HEK293 (cell line): ENCODE measurements at regions not wholly inside any gene's neighbourhood (a gene's known extent, or its start where the extent isn't known, plus 50 kb on each side); places are given as distances from the start of the nearest gene placed in this dataset.

Experiments
- CTCF ChIA-PET: fragments of 350-600 bp; formaldehyde crosslinking; extraction: SDS; loops from one replicate; lab custom pipeline; 2021; ENCODE audit warnings: antibody characterized with exemption; lab: Yijun Ruan, JAX
- POLR2A ChIA-PET: fragments of 300-600 bp; formaldehyde crosslinking; extraction: SDS; loops from one replicate; lab custom pipeline; 2020; ENCODE audit warnings: antibody characterized with exemption, inconsistent platforms; lab: Yijun Ruan, JAX
- H3K27ac ChIP-seq: fragments of 200-500 bp; sonication (Bioruptor generic); 2 replicates; pipeline ENCODE4 v1.5.1; 2014; ENCODE audit warnings: low read depth, low read length, control low read depth, inconsistent platforms; ENCODE audit errors: extremely low read depth
- H3K36me3 ChIP-seq, 2 experiments: fragments of 200-500 bp in 1 of 2; sonication (Bioruptor generic) in 1 of 2; 1 replicate in 1 of 2; 2 replicates in 1 of 2; pipeline ENCODE4 v1.5.1; 2014 to 2017; ENCODE audit warnings: inconsistent platforms in 2 of 2, low read length in 2 of 2; ENCODE audit not compliant: control insufficient read depth in 2 of 2, insufficient read depth in 1 of 2
- H3K4me1 ChIP-seq: fragments of 200-500 bp; sonication (Bioruptor generic); 2 replicates; pipeline ENCODE4 v1.5.1; 2014; ENCODE audit warnings: mild to moderate bottlenecking, low read length, inconsistent platforms; ENCODE audit not compliant: control insufficient read depth, insufficient read depth
- H3K4me3 ChIP-seq: 2 replicates; pipeline ENCODE4 v1.5.1; 2011; ENCODE audit warnings: low read depth, mild to moderate bottlenecking, control low read depth, low read length, moderate library complexity
- H3K9me3 ChIP-seq: fragments of 200-500 bp; sonication (Bioruptor generic); 2 replicates; pipeline ENCODE4 v1.5.1; 2014; ENCODE audit warnings: low read depth, low read length, inconsistent platforms; ENCODE audit not compliant: control insufficient read depth, insufficient read depth
- BCL11B ChIP-seq: fragments of 450-650 bp; formaldehyde crosslinking; IDR thresholded peaks from 2 replicates; pipeline ENCODE4 v1.5.1; 2016; ENCODE audit warnings: low read depth, missing biosample characterization, missing genetic modification characterization
- FEZF1 ChIP-seq: fragments of 450-650 bp; formaldehyde crosslinking; IDR thresholded peaks from 2 replicates; pipeline ENCODE4 v1.5.1; 2016; ENCODE audit warnings: missing biosample characterization, missing genetic modification characterization
- GLIS1 ChIP-seq: fragments of 450-650 bp; formaldehyde crosslinking; IDR thresholded peaks from 2 replicates; pipeline ENCODE4 v1.5.1; 2016; ENCODE audit warnings: missing biosample characterization, missing genetic modification characterization
- ZBTB7A ChIP-seq: fragments of 450-650 bp; formaldehyde crosslinking; IDR thresholded peaks from 2 replicates; pipeline ENCODE4 v1.5.1; 2016; ENCODE audit warnings: low read depth, missing biosample characterization, missing genetic modification characterization
- ZIC2 ChIP-seq: fragments of 450-650 bp; formaldehyde crosslinking; IDR thresholded peaks from 2 replicates; pipeline ENCODE4 v1.5.1; 2016; ENCODE audit warnings: missing biosample characterization, missing genetic modification characterization
- ZNF121 ChIP-seq: fragments of 450-650 bp; formaldehyde crosslinking; IDR thresholded peaks from 2 replicates; pipeline ENCODE4 v1.5.1; 2016; ENCODE audit warnings: missing biosample characterization, missing genetic modification characterization
- ZNF19 ChIP-seq: fragments of 450-650 bp; formaldehyde crosslinking; IDR thresholded peaks from 2 replicates; pipeline ENCODE4; 2016; ENCODE audit warnings: missing biosample characterization, missing genetic modification characterization, low read depth
- ZNF274 ChIP-seq, 2 experiments: fragments of 200-500 bp in 1 of 2; fragments of 450-650 bp in 1 of 2; sonication (Bioruptor generic) in 1 of 2; formaldehyde crosslinking in 1 of 2; IDR thresholded peaks; 2 replicates each; pipeline versions ENCODE4 v1.5.1 to v1.6.1; 2014 to 2016; ENCODE audit warnings: borderline replicate concordance in 1 of 2, inconsistent platforms in 1 of 2, low read length in 1 of 2, missing biosample characterization in 1 of 2, missing genetic modification characterization in 1 of 2
- ZNF37A ChIP-seq: fragments of 450-650 bp; IDR thresholded peaks from 2 replicates; pipeline ENCODE4 v1.5.1; 2018; ENCODE audit warnings: missing biosample characterization, missing genetic modification characterization
- ZNF404 ChIP-seq: fragments of 450-650 bp; formaldehyde crosslinking; IDR thresholded peaks from 2 replicates; pipeline ENCODE4 v1.5.1; 2017; ENCODE audit warnings: missing biosample characterization, missing genetic modification characterization
- ZNF510 ChIP-seq: fragments of 450-650 bp; formaldehyde crosslinking; IDR thresholded peaks from 2 replicates; pipeline ENCODE4 v1.5.1; 2018; ENCODE audit warnings: mild to moderate bottlenecking, missing genetic modification characterization, missing biosample characterization; ENCODE audit not compliant: insufficient replicate concordance
- ZNF530 ChIP-seq: fragments of 450-650 bp; formaldehyde crosslinking; IDR thresholded peaks from 2 replicates; pipeline ENCODE4 v1.5.1; 2016; ENCODE audit warnings: low read depth, missing biosample characterization, missing genetic modification characterization
- ZNF549 ChIP-seq: fragments of 450-650 bp; IDR thresholded peaks from 2 replicates; pipeline ENCODE4 v1.5.1; 2018; ENCODE audit warnings: missing biosample characterization, missing genetic modification characterization, mild to moderate bottlenecking, inconsistent platforms, moderate library complexity
- ZNF585B ChIP-seq: fragments of 450-650 bp; formaldehyde crosslinking; IDR thresholded peaks from 2 replicates; pipeline ENCODE4 v1.5.1; 2016; ENCODE audit warnings: missing biosample characterization, missing genetic modification characterization
- ZNF677 ChIP-seq: fragments of 450-650 bp; IDR thresholded peaks from 2 replicates; pipeline ENCODE4 v1.5.0; 2018; ENCODE audit warnings: missing biosample characterization, mild to moderate bottlenecking, missing genetic modification characterization, moderate library complexity
- ZNF768 ChIP-seq: fragments of 450-650 bp; formaldehyde crosslinking; IDR thresholded peaks from 2 replicates; pipeline ENCODE4 v1.5.1; 2018; ENCODE audit warnings: missing biosample characterization, mild to moderate bottlenecking, missing genetic modification characterization
- ZSCAN4 ChIP-seq: fragments of 450-650 bp; formaldehyde crosslinking; IDR thresholded peaks from 2 replicates; pipeline ENCODE4 v1.5.1; 2017; ENCODE audit warnings: missing biosample characterization, missing genetic modification characterization
- ZXDB ChIP-seq: fragments of 450-650 bp; formaldehyde crosslinking; IDR thresholded peaks from 2 replicates; pipeline ENCODE4 v1.5.1; 2016; ENCODE audit warnings: missing biosample characterization, missing genetic modification characterization
- TF ChIP-seq, protein P1 (sequence below): fragments of 450-650 bp; IDR thresholded peaks from 2 replicates; pipeline ENCODE4 v1.5.1; 2018; ENCODE audit warnings: missing biosample characterization, missing genetic modification characterization
- TF ChIP-seq, protein P2 (sequence below): fragments of 450-650 bp; formaldehyde crosslinking; IDR thresholded peaks from 2 replicates; pipeline ENCODE4 v1.5.1; 2017; ENCODE audit warnings: missing biosample characterization, missing genetic modification characterization
- TF ChIP-seq, protein P3 (sequence below): fragments of 450-650 bp; formaldehyde crosslinking; IDR thresholded peaks from 2 replicates; pipeline ENCODE4 v1.5.1; 2016; ENCODE audit warnings: missing biosample characterization, missing genetic modification characterization

- no peaks in the 10 kb centered on the region for H3K9me3 ChIP-seq
- ChIA-PET CTCF (interaction anchor here (0.6 to 1.5 kb wide), 4 partner anchors 8 to 259 kb away, joined by 3 read pairs; no protein-coding TSS in a partner anchor), POLR2A (no interaction called here)
- no peak overlapping the region for H3K27ac ChIP-seq
- H3K4me1 ChIP-seq, result no peaks in the 10 kb centered on the region
- no peaks in the 10 kb centered on the region for H3K36me3 ChIP-seq
- TF ChIP-seq ZSCAN4 (tag by site-specific recombination) (no peak), FEZF1 (tag by site-specific recombination) (no peak), ZNF404 (tag by site-specific recombination) (no peak), ZNF274 (IDR thresholded peaks at IDR 0.05; ENCODE audit: low read length) (no peak), ZNF274 (tag by site-specific recombination; IDR thresholded peaks at IDR 0.05; ENCODE audit: borderline replicate concordance) (no peak)
- no peak overlapping the region for H3K4me3 ChIP-seq
These were observed 114.1 kb upstream of the MYO10 start for GRCh38 chr5:17050236-17050635.

DNA sequence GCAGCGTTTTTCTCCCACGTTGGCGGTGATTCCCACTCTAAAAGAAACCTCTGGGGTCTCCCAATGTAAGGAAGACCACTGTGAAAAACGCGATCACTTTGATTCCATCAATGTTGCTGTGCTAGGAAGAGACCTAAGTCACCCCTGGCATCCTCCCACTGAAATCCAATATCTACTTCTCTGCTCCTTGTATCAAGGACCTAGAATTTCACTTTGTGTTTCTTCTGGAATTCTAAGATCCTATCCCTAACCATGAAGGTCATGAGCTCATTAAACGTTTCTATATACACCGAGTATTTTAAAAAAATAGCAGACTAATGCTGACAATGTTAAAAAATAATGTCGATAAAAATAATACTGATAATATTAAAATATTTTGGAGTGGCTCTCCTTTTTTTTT is 118.8 kb upstream of the MYO10 start:
- CTCF ChIA-PET, result interaction anchor here (0.7 kb wide), 4 partner anchors 25 to 117 kb away, joined by 3 to 6 read pairs (median 6); no protein-coding TSS in a partner anchor
- H3K4me1 ChIP-seq, result no peaks in the 10 kb centered on the region
- H3K27ac ChIP-seq, result no peak overlapping the region
- no peaks in the 10 kb centered on the region for H3K36me3 ChIP-seq
- H3K9me3 ChIP-seq, result no peaks in the 10 kb centered on the region
- no peak overlapping the region for H3K4me3 ChIP-seq
- TF ChIP-seq ZNF121 (no peak), ZIC2 (tag by site-specific recombination) (no peak), ZNF768 (tag by site-specific recombination) (no peak), BCL11B (tag by site-specific recombination) (no peak), ZXDB (no peak), ZBTB7A (tag by site-specific recombination) (no peak), GLIS1 (tag by site-specific recombination) (no peak), ZNF677 (tag by site-specific recombination) (no peak), ZNF549 (tag by site-specific recombination) (no peak), ZNF37A (tag by site-specific recombination) (no peak), ZNF585B (no peak), ZNF510 (tag by site-specific recombination) (no peak), ZNF404 (tag by site-specific recombination) (no peak), ZNF19 (tag by site-specific recombination) (no peak), ZNF530 (tag by site-specific recombination) (no peak)
- TF ChIP-seq, protein P1, sequence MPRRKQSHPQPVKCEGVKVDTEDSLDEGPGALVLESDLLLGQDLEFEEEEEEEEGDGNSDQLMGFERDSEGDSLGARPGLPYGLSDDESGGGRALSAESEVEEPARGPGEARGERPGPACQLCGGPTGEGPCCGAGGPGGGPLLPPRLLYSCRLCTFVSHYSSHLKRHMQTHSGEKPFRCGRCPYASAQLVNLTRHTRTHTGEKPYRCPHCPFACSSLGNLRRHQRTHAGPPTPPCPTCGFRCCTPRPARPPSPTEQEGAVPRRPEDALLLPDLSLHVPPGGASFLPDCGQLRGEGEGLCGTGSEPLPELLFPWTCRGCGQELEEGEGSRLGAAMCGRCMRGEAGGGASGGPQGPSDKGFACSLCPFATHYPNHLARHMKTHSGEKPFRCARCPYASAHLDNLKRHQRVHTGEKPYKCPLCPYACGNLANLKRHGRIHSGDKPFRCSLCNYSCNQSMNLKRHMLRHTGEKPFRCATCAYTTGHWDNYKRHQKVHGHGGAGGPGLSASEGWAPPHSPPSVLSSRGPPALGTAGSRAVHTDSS, result no peak
- TF ChIP-seq, protein P2, sequence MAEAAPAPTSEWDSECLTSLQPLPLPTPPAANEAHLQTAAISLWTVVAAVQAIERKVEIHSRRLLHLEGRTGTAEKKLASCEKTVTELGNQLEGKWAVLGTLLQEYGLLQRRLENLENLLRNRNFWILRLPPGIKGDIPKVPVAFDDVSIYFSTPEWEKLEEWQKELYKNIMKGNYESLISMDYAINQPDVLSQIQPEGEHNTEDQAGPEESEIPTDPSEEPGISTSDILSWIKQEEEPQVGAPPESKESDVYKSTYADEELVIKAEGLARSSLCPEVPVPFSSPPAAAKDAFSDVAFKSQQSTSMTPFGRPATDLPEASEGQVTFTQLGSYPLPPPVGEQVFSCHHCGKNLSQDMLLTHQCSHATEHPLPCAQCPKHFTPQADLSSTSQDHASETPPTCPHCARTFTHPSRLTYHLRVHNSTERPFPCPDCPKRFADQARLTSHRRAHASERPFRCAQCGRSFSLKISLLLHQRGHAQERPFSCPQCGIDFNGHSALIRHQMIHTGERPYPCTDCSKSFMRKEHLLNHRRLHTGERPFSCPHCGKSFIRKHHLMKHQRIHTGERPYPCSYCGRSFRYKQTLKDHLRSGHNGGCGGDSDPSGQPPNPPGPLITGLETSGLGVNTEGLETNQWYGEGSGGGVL (tag by site-specific recombination), result no peak
- TF ChIP-seq, protein P3, sequence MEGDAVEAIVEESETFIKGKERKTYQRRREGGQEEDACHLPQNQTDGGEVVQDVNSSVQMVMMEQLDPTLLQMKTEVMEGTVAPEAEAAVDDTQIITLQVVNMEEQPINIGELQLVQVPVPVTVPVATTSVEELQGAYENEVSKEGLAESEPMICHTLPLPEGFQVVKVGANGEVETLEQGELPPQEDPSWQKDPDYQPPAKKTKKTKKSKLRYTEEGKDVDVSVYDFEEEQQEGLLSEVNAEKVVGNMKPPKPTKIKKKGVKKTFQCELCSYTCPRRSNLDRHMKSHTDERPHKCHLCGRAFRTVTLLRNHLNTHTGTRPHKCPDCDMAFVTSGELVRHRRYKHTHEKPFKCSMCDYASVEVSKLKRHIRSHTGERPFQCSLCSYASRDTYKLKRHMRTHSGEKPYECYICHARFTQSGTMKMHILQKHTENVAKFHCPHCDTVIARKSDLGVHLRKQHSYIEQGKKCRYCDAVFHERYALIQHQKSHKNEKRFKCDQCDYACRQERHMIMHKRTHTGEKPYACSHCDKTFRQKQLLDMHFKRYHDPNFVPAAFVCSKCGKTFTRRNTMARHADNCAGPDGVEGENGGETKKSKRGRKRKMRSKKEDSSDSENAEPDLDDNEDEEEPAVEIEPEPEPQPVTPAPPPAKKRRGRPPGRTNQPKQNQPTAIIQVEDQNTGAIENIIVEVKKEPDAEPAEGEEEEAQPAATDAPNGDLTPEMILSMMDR (tag by site-specific recombination), result no peak
- TF ChIP-seq, all 188 proteins: peak for 0
- POLR2A ChIA-PET, result no interaction called here
